K562 (cell line): ENCODE measurements at regions not wholly inside any gene's neighbourhood (a gene's known extent, or its start where the extent isn't known, plus 50 kb on each side); places are given as distances from the start of the nearest gene placed in this dataset.

Experiments
- ATAC-seq: fragments of 200-7000 bp; cut with Tn5 transposase; 3 replicates; pipeline ENCODE4 v1.9.1; 2020; ENCODE audit warnings: moderate library complexity
- BruUV-seq: library from RNA; stranded (reverse); fragments of 400-500 nt; replicated peaks from 2 replicates; lab custom pipeline; 2021; lab: Mats Ljungman, UMichigan
- CTCF ChIA-PET: fragments of 300-600 bp; formaldehyde crosslinking; extraction: SDS; loops from one replicate; lab custom pipeline; 2021; ENCODE audit warnings: low intra/inter-chr PET ratio; lab: Yijun Ruan, JAX
- POLR2A ChIA-PET: fragments of 300-600, 350-650 bp; sonication (Branson Sonifier 250); formaldehyde crosslinking; extraction: SDS; loops from one replicate; lab custom pipeline; 2021; ENCODE audit warnings: antibody characterized with exemption, inconsistent platforms; lab: Yijun Ruan, JAX
- DNase-seq, 4 experiments: peaks; one replicate each; pipeline versions ENCODE4 v3.0.0 to v3.0.0-alpha.2; 2011 to 2018; ENCODE audit warnings: low spot score in 3 of 4, mixed read lengths in 3 of 4; ENCODE audit errors: extremely low read depth in 1 of 4
- FAIRE-seq: peaks from 2 replicates; lab custom pipeline; 2011; peaks lifted over from hg19 to GRCh38; lab: Jason Lieb, UNC
- H2AFZ ChIP-seq: 2 replicates; pipeline ENCODE4 v1.6.0; 2011; ENCODE audit warnings: low read depth, low read length, control low read depth, inconsistent platforms
- H3K27ac ChIP-seq: fragments of 200-600 bp; 3 replicates; pipeline ENCODE4 v1.8.0; 2011; ENCODE audit warnings: low read depth, mild to moderate bottlenecking, control low read depth, inconsistent platforms, low read length, moderate library complexity, mixed read lengths; ENCODE audit errors: extremely low read depth
- H3K27me3 ChIP-seq, 2 experiments: fragments of 300-600 bp in 1 of 2; 2 replicates in 1 of 2; 3 replicates in 1 of 2; pipeline versions ENCODE4 v1.6.0 to v1.8.0; 2011; ENCODE audit warnings: inconsistent platforms in 2 of 2, low read length in 2 of 2, mild to moderate bottlenecking in 1 of 2, mixed read lengths in 1 of 2, moderate library complexity in 1 of 2; ENCODE audit not compliant: control insufficient read depth in 2 of 2, insufficient read depth in 2 of 2
- H3K36me3 ChIP-seq: fragments of 300-600 bp; 3 replicates; pipeline ENCODE4 v1.8.0; 2011; ENCODE audit warnings: mild to moderate bottlenecking, low read length, inconsistent platforms; ENCODE audit not compliant: control insufficient read depth, insufficient read depth
- H3K4me1 ChIP-seq, 2 experiments: fragments of 200-600 bp in 1 of 2; replicated peaks in 1 of 2; 2 replicates in 1 of 2; 3 replicates in 1 of 2; pipeline versions ENCODE4 v1.5.1 to v1.8.0; 2011; ENCODE audit warnings: inconsistent platforms in 2 of 2, low read length in 2 of 2, mild to moderate bottlenecking in 1 of 2, mixed read lengths in 1 of 2, moderate library complexity in 1 of 2; ENCODE audit not compliant: control insufficient read depth in 2 of 2, insufficient read depth in 2 of 2
- H3K4me2 ChIP-seq: 2 replicates; pipeline ENCODE4 v1.6.1; 2011; ENCODE audit warnings: low read length, control low read depth, inconsistent platforms, mixed read lengths; ENCODE audit not compliant: insufficient read depth
- H3K4me3 ChIP-seq: fragments of 200-600 bp; sonication (generic), shearing (Covaris generic); 2 replicates; pipeline ENCODE4 v1.5.1; 2016; ENCODE audit warnings: control low read depth, inconsistent platforms
- H3K79me2 ChIP-seq: fragments of 200-600 bp; 3 replicates; pipeline ENCODE4 v1.8.0; 2011; ENCODE audit warnings: low read length, inconsistent platforms; ENCODE audit not compliant: control insufficient read depth, insufficient read depth
- H3K9ac ChIP-seq, 2 experiments: 2 replicates each; pipeline versions ENCODE4 v1.6.0 to v1.6.1; 2011; ENCODE audit warnings: low read depth in 2 of 2, low read length in 2 of 2, control low read depth in 1 of 2, inconsistent platforms in 1 of 2, mild to moderate bottlenecking in 1 of 2, mixed read lengths in 1 of 2; ENCODE audit not compliant: insufficient read depth in 1 of 2
- H3K9me1 ChIP-seq: one replicate; pipeline ENCODE4 v1.6.0; 2011; ENCODE audit warnings: inconsistent platforms, mild to moderate bottlenecking, low read length, moderate library complexity; ENCODE audit not compliant: control insufficient read depth, insufficient read depth
- H3K9me3 ChIP-seq: replicated peaks from 2 replicates; pipeline ENCODE4 v1.5.1; 2011; ENCODE audit warnings: low read depth, low read length, inconsistent platforms; ENCODE audit not compliant: control insufficient read depth, insufficient read depth
- H4K20me1 ChIP-seq: replicated peaks from 2 replicates; pipeline ENCODE4 v1.6.1; 2011; ENCODE audit warnings: low read length, inconsistent platforms, mixed read lengths; ENCODE audit not compliant: control insufficient read depth, insufficient read depth
- CBFB ChIP-seq: sonication (generic); formaldehyde crosslinking; IDR thresholded peaks from 2 replicates; pipeline ENCODE4 v1.4.0; 2020; ENCODE audit warnings: mild to moderate bottlenecking, missing genetic modification reagents
- CUX1 ChIP-seq: fragments of 200-800 bp; sonication (Bioruptor generic); IDR thresholded peaks from 2 replicates; pipeline ENCODE4 v1.6.1; 2016; ENCODE audit warnings: missing genetic modification characterization, missing compliant biosample characterization
- GATAD2B ChIP-seq: fragments of 450-650 bp; IDR thresholded peaks from 2 replicates; pipeline ENCODE4 v1.6.1; 2017; ENCODE audit warnings: mild to moderate bottlenecking, borderline replicate concordance
- PHB2 ChIP-seq: fragments of 450-650 bp; IDR thresholded peaks from 2 replicates; pipeline ENCODE4 v1.6.1; 2017; ENCODE audit warnings: low read depth
- PREB ChIP-seq: sonication (generic); formaldehyde crosslinking; IDR thresholded peaks from 2 replicates; pipeline ENCODE4 v1.8.1; 2023; ENCODE audit warnings: mild to moderate bottlenecking, missing genetic modification reagents
- RAD21 ChIP-seq, 2 experiments: fragments of 250-450 bp in 1 of 2; fragments of 450-650 bp in 1 of 2; sonication (Bioruptor Pico) in 1 of 2; formaldehyde crosslinking in 1 of 2; IDR thresholded peaks in 1 of 2; conservative IDR thresholded peaks in 1 of 2; 2 replicates each; pipeline versions ENCODE4 v1.4.0 to v1.8.0; 2020 to 2022; ENCODE audit warnings: mild to moderate bottlenecking in 2 of 2, moderate library complexity in 1 of 2
- RFX1 ChIP-seq: fragments of 450-650 bp; IDR thresholded peaks from 2 replicates; pipeline ENCODE4 v1.6.1; 2016; ENCODE audit warnings: mild to moderate bottlenecking, moderate library complexity
- RFX7 ChIP-seq: fragments of 250-450 bp; sonication (Bioruptor Pico); IDR thresholded peaks from 2 replicates; pipeline ENCODE4 v1.5.1; 2021; ENCODE audit warnings: mild to moderate bottlenecking
- SMAD4 ChIP-seq: fragments of 250-450 bp; sonication (Bioruptor Pico); conservative IDR thresholded peaks from 2 replicates; pipeline ENCODE4 v1.8.0; 2021; ENCODE audit warnings: inconsistent platforms, mild to moderate bottlenecking, moderate library complexity
- TARDBP ChIP-seq: fragments of 450-650 bp; IDR thresholded peaks from 2 replicates; pipeline ENCODE4 v1.6.1; 2016
- ZNF146 ChIP-seq: IDR thresholded peaks from one replicate; pipeline ENCODE4 v1.6.1; 2018; ENCODE audit warnings: missing compliant biosample characterization; ENCODE audit not compliant: unreplicated experiment
- WGBS: fragments of 100-300 bp; shearing (Covaris generic); methylation state at CpG from one replicate; pipeline ENCODE4 v1.1.6; 2016; ENCODE audit warnings: low coverage, mixed read lengths; ENCODE audit not compliant: insufficient coverage; ENCODE audit errors: missing lambda C conversion rate; 5-methylcytosine and 5-hydroxymethylcytosine counted together
- in situ Hi-C: fragments of 300-500 bp; cut with MboI; formaldehyde crosslinking; loops from 4 replicates; pipeline ENCODE4 v1.15.0; 2018; ENCODE audit warnings: inconsistent platforms, mixed read lengths
- intact Hi-C: fragments of 100-400 bp; cut with micrococcal nuclease; formaldehyde crosslinking; loops from 2 replicates; pipeline ENCODE4 v1.14.2; 2022
- TF ChIP-seq, protein P1 (sequence below): fragments of 250-450 bp; sonication (Bioruptor Pico); IDR thresholded peaks from 2 replicates; pipeline ENCODE4 v1.4.0; 2020; ENCODE audit warnings: mild to moderate bottlenecking

- no peak for TF ChIP-seq PREB (CRISPR knock-in tag)
- no peak for TF ChIP-seq CBFB (CRISPR knock-in tag)
Measured at GRCh38 chr6:154619146-154619545, 108.7 kb upstream of the CNKSR3 start (continued).

DNA sequence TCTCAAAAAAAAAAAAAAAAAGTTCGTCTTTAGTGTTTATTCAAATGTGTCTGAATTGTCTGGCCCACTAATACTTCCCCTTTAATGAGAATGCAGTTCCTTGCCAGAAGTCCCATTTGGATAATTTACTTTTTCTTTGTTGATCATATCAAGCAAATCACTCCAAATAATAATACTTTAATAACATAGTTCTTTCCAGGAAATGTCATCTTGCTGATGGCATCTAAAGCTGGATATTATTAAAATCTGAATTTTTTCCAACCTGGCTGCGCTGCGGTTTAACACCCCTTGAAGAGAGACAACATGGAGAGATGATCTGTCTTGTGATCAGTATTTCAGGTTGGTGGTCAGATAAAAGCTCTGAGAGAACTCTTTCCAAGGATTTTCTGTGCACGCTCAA is 111.2 kb upstream of the CNKSR3 start:
- H3K9me3 ChIP-seq = peaks cover 5% of the 10 kb centered on the region; the same call in 1 of the 2 replicates
- H3K4me2 ChIP-seq = no peak overlapping the region
- no peaks in the 10 kb centered on the region for H3K36me3 ChIP-seq
- DNase-seq (no peak), ATAC-seq (no peak), FAIRE-seq (no peak)
- H3K79me2 ChIP-seq = no peaks in the 10 kb centered on the region
- intact Hi-C loops (no loop called here), in situ Hi-C loops (no loop called here)
- H3K9ac ChIP-seq = no peak overlapping the region
- H2AFZ ChIP-seq = no peak overlapping the region
- 55% methylated on average over 3 of the region's 4 CpGs for WGBS
- H3K9me1 ChIP-seq = no peaks in the 10 kb centered on the region
- H3K27me3 ChIP-seq = no peaks in the 10 kb centered on the region
- no peaks in the 10 kb centered on the region for H3K4me1 ChIP-seq
- ChIA-PET CTCF (interaction anchor here (0.7 kb wide), 1 partner anchor 1060 kb away, joined by 9 read pairs; no protein-coding TSS in a partner anchor), POLR2A (interaction anchor here (1.0 to 2.2 kb wide), 2 partner anchors 8 to 9 kb away, joined by 3 to 5 read pairs; no protein-coding TSS in a partner anchor)
- H3K4me3 ChIP-seq = no peak overlapping the region
- BruUV-seq = no TSS peak
- H4K20me1 ChIP-seq = no peaks in the 10 kb centered on the region
- no peak overlapping the region for H3K27ac ChIP-seq
- TF ChIP-seq, protein P1, sequence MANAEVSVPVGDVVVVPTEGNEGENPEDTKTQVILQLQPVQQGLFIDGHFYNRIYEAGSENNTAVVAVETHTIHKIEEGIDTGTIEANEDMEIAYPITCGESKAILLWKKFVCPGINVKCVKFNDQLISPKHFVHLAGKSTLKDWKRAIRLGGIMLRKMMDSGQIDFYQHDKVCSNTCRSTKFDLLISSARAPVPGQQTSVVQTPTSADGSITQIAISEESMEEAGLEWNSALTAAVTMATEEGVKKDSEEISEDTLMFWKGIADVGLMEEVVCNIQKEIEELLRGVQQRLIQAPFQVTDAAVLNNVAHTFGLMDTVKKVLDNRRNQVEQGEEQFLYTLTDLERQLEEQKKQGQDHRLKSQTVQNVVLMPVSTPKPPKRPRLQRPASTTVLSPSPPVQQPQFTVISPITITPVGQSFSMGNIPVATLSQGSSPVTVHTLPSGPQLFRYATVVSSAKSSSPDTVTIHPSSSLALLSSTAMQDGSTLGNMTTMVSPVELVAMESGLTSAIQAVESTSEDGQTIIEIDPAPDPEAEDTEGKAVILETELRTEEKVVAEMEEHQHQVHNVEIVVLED (CRISPR knock-in tag) = no peak
- no peak for TF ChIP-seq CUX1
- TF ChIP-seq SMAD4 = no peak
- TF ChIP-seq GATAD2B = no peak
- no peak for TF ChIP-seq RFX7 (CRISPR knock-in tag)
- no peak for TF ChIP-seq ZNF146 (CRISPR knock-in tag)
- no peak for TF ChIP-seq TARDBP
- no peak for TF ChIP-seq PHB2
- no peak for TF ChIP-seq RFX1
- TF ChIP-seq RAD21 (CRISPR knock-in tag; conservative IDR thresholded peaks at IDR 0.05 in 1 of 2, IDR thresholded peaks at IDR 0.05 in 1 of 2) = no peak
